Adipocyte (in vitro differentiated cells): ENCODE measurements at regions not wholly inside any gene's neighbourhood (a gene's known extent, or its start where the extent isn't known, plus 50 kb on each side); places are given as distances from the start of the nearest gene placed in this dataset.
"Not testable (repeated sequence)": the region's sequence is repeated elsewhere in the genome, so short reads cannot be mapped to it uniquely, and the experiment has no call there.

Experiments used
- DNase-seq: peaks from one replicate; pipeline ENCODE4 v3.0.0-alpha.2; 2015; ENCODE audit warnings: low read depth
- H3K27me3 ChIP-seq: replicated peaks from 2 replicates; pipeline ENCODE4 v1.7.0; 2013; ENCODE audit warnings: mild to moderate bottlenecking, low read length, moderate library complexity; ENCODE audit not compliant: control insufficient read depth, insufficient read depth
- H3K36me3 ChIP-seq: 2 replicates; pipeline ENCODE4 v1.7.0; 2013; ENCODE audit warnings: low read length, mild to moderate bottlenecking, moderate library complexity; ENCODE audit not compliant: control insufficient read depth, insufficient read depth, severe bottlenecking
- H3K4me1 ChIP-seq: 2 replicates; pipeline ENCODE4 v1.7.0; 2013; ENCODE audit warnings: mild to moderate bottlenecking, low read length, moderate library complexity; ENCODE audit not compliant: control insufficient read depth, insufficient read depth
- H3K4me3 ChIP-seq: 2 replicates; pipeline ENCODE4 v1.7.0; 2013; ENCODE audit warnings: mild to moderate bottlenecking, low read length, moderate library complexity
- H3K9ac ChIP-seq: 2 replicates; pipeline ENCODE4 v1.7.0; 2013; ENCODE audit warnings: mild to moderate bottlenecking, low read length, moderate library complexity
- H3K9me3 ChIP-seq: 2 replicates; pipeline ENCODE4 v1.7.0; 2013; ENCODE audit warnings: mild to moderate bottlenecking, low read length, moderate library complexity; ENCODE audit not compliant: control insufficient read depth

GRCh38 chr9:41042111-41042510, 86.4 kb downstream of the FOXD4L6 start:
- not testable (repeated sequence) for H3K4me3 ChIP-seq, H3K9ac ChIP-seq, H3K36me3 ChIP-seq, H3K9me3 ChIP-seq, H3K4me1 ChIP-seq, DNase-seq, H3K27me3 ChIP-seq

GRCh38 chr9:41040705-41041342, 87.7 kb downstream of the FOXD4L6 start:
- not testable (repeated sequence) for DNase-seq, H3K4me1 ChIP-seq, H3K9ac ChIP-seq, H3K9me3 ChIP-seq, H3K4me3 ChIP-seq, H3K36me3 ChIP-seq, H3K27me3 ChIP-seq

DNA sequence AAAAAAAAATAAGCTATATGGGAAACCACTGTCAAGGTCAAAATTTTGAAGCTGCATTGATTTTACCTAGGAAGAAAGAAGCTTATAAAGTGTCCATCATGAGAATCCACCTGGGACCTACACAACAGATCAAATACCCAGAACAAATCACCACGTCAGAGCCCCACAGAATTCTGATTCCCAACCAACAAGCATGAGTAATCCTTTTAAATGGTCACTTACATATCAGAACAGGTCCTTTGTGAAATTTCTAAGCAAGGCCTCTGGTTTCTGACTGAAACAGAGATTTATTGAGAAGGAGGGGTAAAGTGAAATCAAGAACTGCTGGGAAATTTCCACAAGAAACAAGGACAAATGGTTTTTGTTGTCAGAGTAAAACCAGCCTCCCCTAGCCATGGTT, 93.2 kb downstream of the FOXD4L6 start:
- DNase-seq, H3K27me3 ChIP-seq, H3K4me1 ChIP-seq, H3K4me3 ChIP-seq, H3K9me3 ChIP-seq, H3K9ac ChIP-seq, H3K36me3 ChIP-seq: not testable (repeated sequence)

DNA sequence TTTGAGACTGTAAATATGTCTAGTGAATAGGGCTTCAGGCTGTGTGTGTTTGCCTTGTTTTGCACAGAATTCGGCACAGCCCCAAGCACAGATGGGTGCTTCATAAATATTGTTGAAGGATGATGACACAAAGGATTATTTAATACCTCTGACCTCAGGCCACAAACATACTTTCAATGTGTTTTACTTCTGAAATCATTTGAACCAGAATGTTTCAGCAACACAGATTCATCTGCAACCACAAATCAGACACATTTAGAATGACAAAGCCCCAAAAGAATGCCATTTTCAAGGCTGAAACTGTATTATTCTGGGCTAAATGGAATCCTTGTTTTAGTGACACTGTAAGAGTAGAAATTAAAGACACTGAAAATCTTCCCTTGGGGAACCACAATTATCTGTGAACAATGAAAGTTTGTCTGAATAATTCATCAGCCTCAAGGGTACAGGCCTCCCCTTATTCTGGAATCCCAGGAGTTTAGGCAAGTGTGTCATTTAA, 93.7 kb downstream of the FOXD4L6 start:
- DNase-seq, result peak; percentile 34
- H3K9ac ChIP-seq, result not testable (repeated sequence)

GRCh38 chr9:41033877-41034276, 94.6 kb downstream of the FOXD4L6 start:
- not testable (repeated sequence) for H3K4me3 ChIP-seq, H3K9ac ChIP-seq, H3K9me3 ChIP-seq, DNase-seq, H3K36me3 ChIP-seq, H3K27me3 ChIP-seq, H3K4me1 ChIP-seq

More for the DNA sequence above, 93.7 kb downstream of the FOXD4L6 start:
- not testable (repeated sequence) for H3K27me3 ChIP-seq, H3K9me3 ChIP-seq, H3K4me1 ChIP-seq, H3K4me3 ChIP-seq, H3K36me3 ChIP-seq

DNA sequence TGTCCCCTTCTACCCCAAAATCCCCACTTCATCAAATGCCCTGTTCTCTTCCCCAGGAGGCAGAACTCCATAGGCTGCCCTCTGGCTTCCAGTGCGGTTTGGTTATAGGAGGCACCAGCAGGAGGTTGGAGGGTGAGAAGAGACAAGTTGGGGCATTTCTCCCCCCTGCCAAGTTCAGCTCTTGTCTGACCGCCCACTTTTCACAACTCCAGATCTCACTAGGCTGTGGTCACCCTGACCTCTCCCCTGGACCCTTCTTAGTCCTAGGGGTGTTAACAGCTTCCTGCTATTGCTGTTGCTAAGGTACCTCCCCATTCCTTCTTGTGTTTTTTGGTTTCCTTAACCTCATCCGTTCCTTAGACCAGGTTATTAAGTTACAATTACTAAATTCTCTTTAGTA, 95.1 kb downstream of the FOXD4L6 start:
- not testable (repeated sequence) for H3K9me3 ChIP-seq

DNA sequence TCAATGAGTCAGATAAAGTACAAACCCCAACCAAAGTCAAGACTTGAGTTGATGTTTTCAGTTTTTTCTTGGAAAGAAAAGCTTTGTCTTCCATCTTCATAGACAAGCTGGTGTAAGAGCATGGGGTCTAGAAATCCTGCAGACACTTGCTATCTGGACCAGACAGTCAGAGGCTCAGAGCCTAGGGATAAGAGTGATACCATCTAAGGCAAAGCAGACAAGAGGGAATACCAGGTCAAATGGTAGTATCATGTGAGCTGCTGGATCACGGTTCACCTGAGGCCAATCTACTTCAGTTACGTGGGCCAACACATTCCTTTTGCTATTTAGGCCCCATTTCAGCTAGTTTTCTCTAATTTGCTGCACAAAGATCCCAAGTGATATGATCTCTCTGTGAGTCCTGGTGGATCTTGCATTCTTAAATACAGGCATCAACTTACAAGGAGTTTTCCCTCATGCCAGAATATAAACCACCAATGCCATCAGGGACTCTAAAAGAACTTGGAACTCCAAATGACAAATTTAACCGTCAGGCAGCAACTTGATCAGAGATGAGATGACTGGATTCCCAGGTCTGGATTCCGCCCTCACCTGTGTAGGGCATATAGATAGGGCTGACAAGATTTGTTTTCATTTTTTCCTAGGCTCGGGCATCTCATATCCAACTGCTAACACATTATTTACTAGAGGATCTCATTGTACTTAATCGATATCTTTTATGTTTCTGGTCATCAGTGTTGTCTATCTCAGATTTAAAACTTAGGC, 101.4 kb downstream of the FOXD4L6 start:
- H3K4me1 ChIP-seq, H3K9ac ChIP-seq, H3K4me3 ChIP-seq, DNase-seq, H3K27me3 ChIP-seq, H3K36me3 ChIP-seq, H3K9me3 ChIP-seq: not testable (repeated sequence)

More for the DNA sequence above, 95.1 kb downstream of the FOXD4L6 start:
- H3K4me3 ChIP-seq, H3K36me3 ChIP-seq, H3K4me1 ChIP-seq, DNase-seq, H3K27me3 ChIP-seq, H3K9ac ChIP-seq: not testable (repeated sequence)

- DNase-seq, H3K9ac ChIP-seq, H3K27me3 ChIP-seq, H3K4me3 ChIP-seq, H3K9me3 ChIP-seq, H3K36me3 ChIP-seq, H3K4me1 ChIP-seq: not testable (repeated sequence)
Observed at GRCh38 chr9:41022365-41022764, 106.1 kb downstream of the FOXD4L6 start.

GRCh38 chr9:41019858-41020562, 108.5 kb downstream of the FOXD4L6 start:
- DNase-seq, H3K27me3 ChIP-seq, H3K4me1 ChIP-seq, H3K36me3 ChIP-seq, H3K9ac ChIP-seq, H3K4me3 ChIP-seq, H3K9me3 ChIP-seq: not testable (repeated sequence)

- H3K4me1 ChIP-seq, H3K4me3 ChIP-seq, H3K27me3 ChIP-seq, H3K36me3 ChIP-seq, DNase-seq, H3K9ac ChIP-seq, H3K9me3 ChIP-seq: not testable (repeated sequence)
Observed at GRCh38 chr9:41018948-41019347, 109.5 kb downstream of the FOXD4L6 start.

- H3K4me3 ChIP-seq, DNase-seq, H3K9me3 ChIP-seq, H3K9ac ChIP-seq, H3K27me3 ChIP-seq, H3K4me1 ChIP-seq: not testable (repeated sequence)
- peaks cover 16% of the 10 kb centered on the region for H3K36me3 ChIP-seq
Observed at GRCh38 chr9:41016699-41017098, 111.8 kb downstream of the FOXD4L6 start.
